ENCODE measurements at regions not wholly inside any gene's neighbourhood (a gene's known extent, or its start where the extent isn't known, plus 50 kb on each side); places are given as distances from the start of the nearest gene placed in this dataset.

- no peak for DNase-seq (ENCODE audit: low read depth, low spot score)
- BruUV-seq (replicated peaks): no TSS peak
- CTCF ChIA-PET: no interaction called here
- H3K36me3 ChIP-seq (ENCODE audit: control insufficient read depth, insufficient read depth, low read length): no peaks in the 10 kb centered on the region
- TF ChIP-seq SIN3A (IDR thresholded peaks at IDR 0.05; ENCODE audit: borderline replicate concordance, insufficient read depth, low read depth, low read length): no peak
- no peak for TF ChIP-seq POLR2AphosphoS5 (IDR thresholded peaks at IDR 0.05; ENCODE audit: low read depth, low read length)
- TF ChIP-seq, protein P1, sequence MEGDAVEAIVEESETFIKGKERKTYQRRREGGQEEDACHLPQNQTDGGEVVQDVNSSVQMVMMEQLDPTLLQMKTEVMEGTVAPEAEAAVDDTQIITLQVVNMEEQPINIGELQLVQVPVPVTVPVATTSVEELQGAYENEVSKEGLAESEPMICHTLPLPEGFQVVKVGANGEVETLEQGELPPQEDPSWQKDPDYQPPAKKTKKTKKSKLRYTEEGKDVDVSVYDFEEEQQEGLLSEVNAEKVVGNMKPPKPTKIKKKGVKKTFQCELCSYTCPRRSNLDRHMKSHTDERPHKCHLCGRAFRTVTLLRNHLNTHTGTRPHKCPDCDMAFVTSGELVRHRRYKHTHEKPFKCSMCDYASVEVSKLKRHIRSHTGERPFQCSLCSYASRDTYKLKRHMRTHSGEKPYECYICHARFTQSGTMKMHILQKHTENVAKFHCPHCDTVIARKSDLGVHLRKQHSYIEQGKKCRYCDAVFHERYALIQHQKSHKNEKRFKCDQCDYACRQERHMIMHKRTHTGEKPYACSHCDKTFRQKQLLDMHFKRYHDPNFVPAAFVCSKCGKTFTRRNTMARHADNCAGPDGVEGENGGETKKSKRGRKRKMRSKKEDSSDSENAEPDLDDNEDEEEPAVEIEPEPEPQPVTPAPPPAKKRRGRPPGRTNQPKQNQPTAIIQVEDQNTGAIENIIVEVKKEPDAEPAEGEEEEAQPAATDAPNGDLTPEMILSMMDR (IDR thresholded peaks at IDR 0.05): no peak
- no peak for TF ChIP-seq TCF7L2 (IDR thresholded peaks at IDR 0.05; ENCODE audit: low read depth, low read length)
- no peak for TF ChIP-seq REST (IDR thresholded peaks at IDR 0.05; ENCODE audit: insufficient read depth in 1 of 2, low read depth in 2 of 2, low read length in 1 of 2)
- H3K4me1 ChIP-seq (ENCODE audit: control insufficient read depth, insufficient read depth, low read length): no peaks in the 10 kb centered on the region
- in situ Hi-C loops (cut with HindIII; ENCODE audit: low pct_unique_long_range_greater_than_20kb, low sequenced_read_pairs) (no loop called here), intact Hi-C loops (cut with micrococcal nuclease; ENCODE audit: unreplicated experiment) (loop anchor here (10.0 kb wide), 1 partner anchor 309 kb away; no protein-coding TSS in a partner anchor)
- H3K27ac ChIP-seq (ENCODE audit: low read length): no peak overlapping the region
- H3K4me3 ChIP-seq (ENCODE audit: low read depth in 2 of 2, low read length in 2 of 2): no peak overlapping the region
- H3K27me3 ChIP-seq (ENCODE audit: control insufficient read depth, insufficient read depth, low read length): peaks cover 3% of the 10 kb centered on the region; the same call in 1 of the 2 replicates
- ATAC-seq: no peak
- POLR2A ChIA-PET: no interaction called here
- H3K9me3 ChIP-seq (ENCODE audit: control insufficient read depth, insufficient read depth, low read depth, low read length): no peaks in the 10 kb centered on the region
Measured at GRCh38 chr6:122066200-122066599, 333.3 kb upstream of the HSF2 start.

- no peak for DNase-seq (ENCODE audit: low read depth, low spot score)
- no peak for ATAC-seq
- Histone ChIP-seq H3K36me3 (ENCODE audit: control insufficient read depth, insufficient read depth, low read length) (no peaks in the 10 kb centered on the region), H3K4me3 (ENCODE audit: low read depth in 2 of 2, low read length in 2 of 2) (no peak overlapping the region), H3K27ac (ENCODE audit: low read length) (no peak overlapping the region), H3K27me3 (ENCODE audit: control insufficient read depth, insufficient read depth, low read length) (no peaks in the 10 kb centered on the region), H3K4me1 (ENCODE audit: control insufficient read depth, insufficient read depth, low read length) (no peaks in the 10 kb centered on the region), H3K9me3 (ENCODE audit: control insufficient read depth, insufficient read depth, low read depth, low read length) (no peaks in the 10 kb centered on the region)
- in situ Hi-C loops (cut with HindIII; ENCODE audit: low pct_unique_long_range_greater_than_20kb, low sequenced_read_pairs): no loop called here
- ChIA-PET CTCF (no interaction called here), POLR2A (no interaction called here)
- intact Hi-C loops (cut with micrococcal nuclease; ENCODE audit: unreplicated experiment): loop anchor here (10.0 kb wide), 1 partner anchor 306 kb away; no protein-coding TSS in a partner anchor
- TF ChIP-seq, protein P1 (IDR thresholded peaks at IDR 0.05): no peak
- TF ChIP-seq SIN3A (IDR thresholded peaks at IDR 0.05; ENCODE audit: borderline replicate concordance, insufficient read depth, low read depth, low read length): no peak
- no peak for TF ChIP-seq TCF7L2 (IDR thresholded peaks at IDR 0.05; ENCODE audit: low read depth, low read length)
- no peak for TF ChIP-seq REST (IDR thresholded peaks at IDR 0.05; ENCODE audit: insufficient read depth in 1 of 2, low read depth in 2 of 2, low read length in 1 of 2)
- no peak for TF ChIP-seq POLR2AphosphoS5 (IDR thresholded peaks at IDR 0.05; ENCODE audit: low read depth, low read length)
- BruUV-seq (replicated peaks): no TSS peak
Measured at GRCh38 chr6:122068291-122068769, 331.1 kb upstream of the HSF2 start.

Data from Panc1 (cell line).